ENCODE measurements at regions not wholly inside any gene's neighbourhood (a gene's known extent, or its start where the extent isn't known, plus 50 kb on each side); places are given as distances from the start of the nearest gene placed in this dataset.
"Not testable (repeated sequence)": the region's sequence is repeated elsewhere in the genome, so short reads cannot be mapped to it uniquely, and the experiment has no call there.

GRCh38 chr1:585992-586391 is 100.5 kb downstream of the OR4F16 start:
- TF ChIP-seq POLR2A (IDR thresholded peaks at IDR 0.05): not testable (repeated sequence)
- peak in 1 of 6 experiments; percentile 26 for TF ChIP-seq CTCF (IDR thresholded peaks at IDR 0.05)

Data from esophagus squamous epithelium (tissue), 4 donors.